ENCODE measurements at regions not wholly inside any gene's neighbourhood (a gene's known extent, or its start where the extent isn't known, plus 50 kb on each side); places are given as distances from the start of the nearest gene placed in this dataset.
"Not testable (repeated sequence)": the region's sequence is repeated elsewhere in the genome, so short reads cannot be mapped to it uniquely, and the experiment has no call there.

DNA sequence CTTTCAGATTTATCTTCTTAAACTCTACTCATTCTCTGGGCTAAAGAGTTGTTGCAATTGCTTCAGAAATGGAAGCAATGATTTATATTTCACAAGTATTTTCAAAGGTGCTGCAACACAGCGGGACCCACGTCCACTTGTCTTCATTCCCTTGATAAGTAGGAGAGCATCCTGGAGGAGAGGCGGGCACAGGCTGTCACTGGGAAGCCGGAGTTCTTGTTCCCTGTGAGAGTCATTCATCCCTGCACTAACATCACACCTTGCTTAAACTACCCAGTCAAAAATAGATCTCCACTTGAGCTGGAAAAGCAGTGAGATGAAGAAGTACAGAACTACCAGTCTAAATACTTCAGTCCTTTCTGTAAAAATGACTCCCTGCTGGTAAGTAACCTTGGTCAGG, 160.5 kb upstream of the RASSF8 start:
- DNase-seq = no peak

- DNase-seq = no peak
Observed at GRCh38 chr12:25800101-25800500, 158.4 kb upstream of the RASSF8 start.

GRCh38 chr12:25801734-25802133, 156.7 kb upstream of the RASSF8 start:
- DNase-seq = peak; percentile 31

- no peak for DNase-seq
Observed at GRCh38 chr12:25802143-25802542, 156.3 kb upstream of the RASSF8 start.

GRCh38 chr12:25803029-25803664, 155.3 kb upstream of the RASSF8 start:
- DNase-seq = not testable (repeated sequence)

DNA sequence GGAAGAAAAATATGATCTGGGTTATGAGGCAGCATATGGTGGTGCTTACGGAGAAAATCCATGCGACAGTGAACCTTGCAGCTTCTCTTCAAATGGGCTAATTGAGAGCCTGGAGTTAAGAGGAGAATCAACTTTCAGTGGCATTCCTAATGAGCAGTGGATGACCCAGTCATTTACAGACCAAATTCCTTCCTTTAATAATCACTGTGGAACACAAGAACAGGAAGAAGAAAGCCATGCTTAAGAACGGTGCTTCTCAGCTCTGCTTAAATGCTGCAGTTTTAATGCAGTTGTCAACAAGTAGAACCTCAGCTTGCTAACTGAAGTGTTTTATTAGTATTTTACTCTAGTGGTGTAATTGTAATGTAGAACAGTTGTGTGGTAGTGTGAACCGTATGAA, 154.2 kb upstream of the RASSF8 start:
- DNase-seq = not testable (repeated sequence)

DNA sequence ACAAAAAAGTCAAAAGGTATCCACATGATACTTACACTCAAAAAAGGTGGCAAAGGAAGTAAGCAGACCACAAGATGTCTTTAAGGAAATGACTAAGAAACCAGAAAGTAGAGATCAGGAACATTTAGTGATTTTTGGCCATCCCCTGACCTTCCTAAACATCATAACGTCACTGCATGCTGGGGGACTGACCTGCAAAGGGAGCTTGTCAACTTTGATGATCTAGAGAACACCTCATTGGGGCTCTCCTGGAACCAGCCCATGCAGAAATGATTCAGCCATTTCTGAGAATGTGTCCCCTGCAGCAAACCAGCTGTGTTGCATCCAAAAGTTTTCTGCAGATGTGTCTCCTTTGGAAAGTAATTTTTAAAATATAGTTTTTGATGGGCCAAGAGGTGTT, 152.2 kb upstream of the RASSF8 start:
- DNase-seq = no peak

DNA sequence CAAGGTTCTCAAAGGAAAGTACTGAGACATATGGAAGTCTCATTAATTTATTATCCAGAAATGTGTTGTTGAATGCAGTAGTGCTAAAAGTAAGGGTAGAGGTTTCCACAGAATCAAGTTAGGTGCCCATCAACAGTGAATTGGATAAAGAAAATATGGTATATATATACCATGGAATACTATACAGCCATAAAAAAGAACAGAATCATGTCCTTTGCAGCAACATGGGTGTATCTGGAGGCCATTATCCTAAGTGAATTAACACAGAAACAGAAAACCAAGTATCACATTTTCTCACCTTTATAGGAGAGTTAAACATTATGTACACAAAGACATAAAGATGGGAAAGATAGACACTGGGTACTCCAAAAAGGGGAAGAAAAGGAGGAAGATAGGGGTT, 149.9 kb upstream of the RASSF8 start:
- DNase-seq = no peak

DNA sequence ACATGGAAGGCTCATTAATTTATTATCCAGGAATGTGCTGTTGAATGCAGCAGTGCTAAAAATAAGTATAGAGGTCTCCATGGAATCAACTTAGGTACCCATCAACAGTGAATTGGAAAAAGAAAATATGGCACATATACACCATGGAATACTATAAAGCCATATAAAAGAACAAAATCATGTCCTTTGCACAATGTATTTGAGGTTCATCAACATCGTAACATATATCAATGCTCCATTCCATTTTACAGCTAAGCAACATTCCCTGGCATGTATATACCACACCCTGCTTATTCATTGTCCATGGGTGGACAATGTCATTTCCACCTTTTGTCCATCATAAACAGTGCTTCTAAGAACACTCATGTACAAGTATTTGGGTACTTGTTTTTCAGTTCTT, 147.8 kb upstream of the RASSF8 start:
- DNase-seq = no peak

GRCh38 chr12:25811656-25812126, 146.8 kb upstream of the RASSF8 start:
- DNase-seq = no peak

- DNase-seq = no peak
Observed at GRCh38 chr12:25812295-25812694, 146.2 kb upstream of the RASSF8 start.

GRCh38 chr12:25813843-25814242, 144.6 kb upstream of the RASSF8 start:
- DNase-seq = no peak

DNA sequence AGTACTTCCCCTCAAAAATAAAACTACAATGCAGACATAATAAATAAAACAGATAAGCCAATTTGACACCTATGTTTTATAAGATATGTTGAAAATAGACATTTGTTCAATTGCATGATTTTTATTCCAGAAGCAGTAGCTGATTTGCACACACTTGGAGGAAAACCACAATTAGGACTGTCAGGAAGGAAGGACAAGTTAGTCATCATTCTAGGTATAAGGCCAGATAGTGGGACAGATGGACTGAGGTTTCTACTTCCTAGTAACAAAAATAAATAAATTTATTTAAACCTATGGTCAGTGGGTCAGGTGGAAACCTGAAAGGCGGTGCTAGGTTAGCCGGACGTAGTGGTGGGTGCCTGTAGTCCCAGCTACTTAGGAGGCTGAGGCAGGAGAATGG, 141.8 kb upstream of the RASSF8 start:
- no peak for DNase-seq

- no peak for DNase-seq
Observed at GRCh38 chr12:25817166-25817565, 141.3 kb upstream of the RASSF8 start.

GRCh38 chr12:25818596-25819390, 139.7 kb upstream of the RASSF8 start:
- DNase-seq = no peak

DNA sequence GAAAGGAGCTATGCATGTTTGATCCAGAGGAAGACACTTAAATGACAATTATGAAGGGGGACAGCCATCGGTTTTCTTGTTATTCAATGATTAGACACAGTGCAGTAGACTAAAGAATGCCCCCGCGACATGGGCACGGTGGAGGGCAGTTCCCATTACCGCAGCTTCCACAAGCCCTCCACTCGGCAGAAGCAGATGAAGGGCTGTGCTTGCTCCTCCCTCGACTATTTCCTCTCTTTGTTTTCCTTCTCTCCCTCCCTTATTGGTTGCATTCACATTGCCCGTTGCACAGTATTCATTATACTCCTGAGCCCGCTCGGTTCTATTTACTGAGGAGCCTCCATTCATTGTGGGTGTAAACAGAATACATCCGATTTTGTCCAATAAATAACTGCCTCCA, 138.8 kb upstream of the RASSF8 start:
- DNase-seq = no peak

- DNase-seq = no peak
Observed at GRCh38 chr12:25822281-25822680, 136.2 kb upstream of the RASSF8 start.

- DNase-seq = peak; percentile 12
Observed at GRCh38 chr12:25824734-25825133, 133.7 kb upstream of the RASSF8 start.

DNA sequence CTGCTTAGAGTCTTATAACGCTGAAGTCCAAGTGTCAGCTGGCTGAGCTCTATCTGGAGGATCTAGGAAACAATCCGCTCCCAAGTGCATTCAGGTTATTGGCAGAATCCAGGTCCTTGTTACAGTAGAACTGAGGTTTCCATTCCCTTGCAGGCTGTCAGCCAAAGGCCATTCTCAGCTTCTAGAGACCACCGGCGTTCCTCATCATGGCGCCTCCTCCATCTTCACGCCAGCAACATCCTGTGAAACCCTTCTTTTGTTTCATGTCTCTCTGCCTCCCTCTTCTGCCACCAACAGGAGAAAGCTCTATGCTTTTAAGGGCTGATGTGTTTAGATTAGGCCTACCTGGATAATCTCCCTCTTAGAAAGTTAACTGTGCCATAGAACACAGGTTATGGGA, 133.0 kb upstream of the RASSF8 start:
- no peak for DNase-seq

DNA sequence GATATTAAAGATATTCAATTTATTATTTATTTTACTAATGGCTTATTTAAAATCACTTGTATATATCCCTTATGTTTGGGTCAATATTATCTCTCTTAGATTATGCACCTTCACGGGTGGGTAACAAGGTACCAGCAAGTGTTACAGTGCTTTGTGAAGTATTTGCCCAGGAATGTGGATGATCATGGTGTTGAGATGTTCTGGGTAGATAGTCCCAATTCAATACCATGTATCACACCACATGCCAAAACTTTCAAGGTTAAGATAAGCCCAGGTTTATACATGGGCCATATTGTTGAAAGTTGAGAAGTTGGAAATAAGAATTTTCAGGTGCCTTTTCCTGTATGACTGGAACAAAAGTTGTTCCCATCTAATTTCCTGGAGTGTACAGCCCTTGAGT, 131.3 kb upstream of the RASSF8 start:
- no peak for DNase-seq

DNA sequence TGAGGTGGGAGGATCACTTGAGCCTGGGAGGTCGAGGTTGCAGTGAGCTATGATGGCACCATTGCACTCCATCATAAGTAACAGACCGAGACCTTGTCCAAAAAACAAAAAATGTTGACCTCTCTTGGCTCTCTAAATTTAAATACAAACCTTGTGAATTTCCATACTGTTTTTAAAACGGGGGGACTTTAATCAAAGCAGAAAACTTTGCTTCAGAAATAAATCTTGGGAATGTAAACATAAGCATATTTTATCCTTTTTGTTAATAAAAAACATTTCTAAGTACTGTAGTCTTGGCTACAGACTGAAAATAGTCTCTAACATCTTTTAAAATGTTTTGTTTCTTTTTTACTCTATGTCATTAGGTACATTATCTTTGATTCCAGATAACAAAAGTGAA, 130.7 kb upstream of the RASSF8 start:
- DNase-seq = no peak

DNA sequence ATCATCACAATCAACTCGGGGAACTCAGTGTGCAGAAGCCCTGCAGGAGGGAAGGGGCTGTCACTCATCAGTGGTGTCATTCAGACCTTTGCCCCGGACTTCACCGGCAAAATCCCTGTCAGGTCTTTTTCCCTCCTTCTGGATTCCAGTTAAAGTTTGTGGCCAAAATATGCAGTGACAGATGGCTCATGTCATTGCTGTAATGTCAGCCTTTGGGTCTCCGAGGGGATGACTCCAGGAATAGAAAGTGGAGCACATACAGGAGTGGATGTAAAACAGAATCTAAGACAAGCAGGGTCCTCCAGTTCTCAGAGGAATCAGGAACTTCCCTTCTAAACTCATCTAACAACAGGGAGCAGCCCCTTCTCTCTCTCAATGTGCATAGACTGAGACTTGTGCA, 130.3 kb upstream of the RASSF8 start:
- DNase-seq = no peak

GRCh38 chr12:25829192-25829591, 129.3 kb upstream of the RASSF8 start:
- DNase-seq = no peak

- DNase-seq = no peak
Observed at GRCh38 chr12:25830456-25830855, 128.0 kb upstream of the RASSF8 start.

GRCh38 chr12:25833657-25834056, 124.8 kb upstream of the RASSF8 start:
- DNase-seq = no peak

Data from midbrain (tissue), 1 donor.